NCI-H345 treated with DMSO at 0.1 percent for 48 hours (cell line): ENCODE measurements at regions not wholly inside any gene's neighbourhood (a gene's known extent, or its start where the extent isn't known, plus 50 kb on each side); places are given as distances from the start of the nearest gene placed in this dataset.
"Not testable (repeated sequence)": the region's sequence is repeated elsewhere in the genome, so short reads cannot be mapped to it uniquely, and the experiment has no call there.

Source experiments
- DNase-seq: peaks from one replicate; lab custom pipeline; 2025; ENCODE audit not compliant: unreplicated experiment; lab: John Stamatoyannopoulos, UW

DNA sequence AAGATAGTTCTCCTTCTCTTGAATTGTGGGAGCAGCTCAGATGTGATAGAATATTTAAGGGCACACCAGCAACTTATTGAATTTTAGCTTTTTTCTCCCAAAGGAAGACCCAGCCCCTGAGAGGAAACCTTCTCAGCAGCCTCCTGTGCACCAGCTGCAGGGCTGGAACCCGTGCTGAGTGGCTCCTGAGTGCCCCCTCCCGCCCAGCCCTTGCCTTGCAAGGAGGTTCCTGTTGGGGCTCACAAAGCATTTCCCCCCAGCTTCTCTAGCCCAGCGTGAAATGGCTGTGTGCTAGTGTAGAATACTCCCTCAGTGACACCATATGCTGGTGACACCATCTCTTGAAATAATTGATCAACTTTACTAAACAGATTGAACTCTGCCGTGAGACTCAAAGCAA is 1180.1 kb downstream of the TMEM121 start:
- not testable (repeated sequence) for DNase-seq

DNA sequence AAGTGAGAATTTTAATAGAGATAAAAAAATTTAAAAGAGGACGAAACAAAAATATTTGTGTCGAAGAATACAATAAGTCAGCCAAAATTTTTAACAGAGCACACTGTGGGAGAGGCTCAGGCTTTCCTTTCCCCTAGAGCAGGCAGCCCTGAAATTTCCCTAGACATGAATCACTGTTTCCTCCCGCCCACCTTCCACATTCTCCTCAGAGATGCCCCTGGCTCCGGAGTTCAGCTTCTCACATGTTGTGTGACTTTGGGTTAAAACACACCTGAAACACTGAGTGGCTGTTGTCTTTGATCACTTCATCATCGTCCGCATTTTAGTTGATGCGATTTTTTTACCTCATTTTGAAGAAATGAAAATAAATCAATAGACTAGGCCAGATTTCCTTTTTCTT is 1183.8 kb downstream of the TMEM121 start:
- not testable (repeated sequence) for DNase-seq

DNA sequence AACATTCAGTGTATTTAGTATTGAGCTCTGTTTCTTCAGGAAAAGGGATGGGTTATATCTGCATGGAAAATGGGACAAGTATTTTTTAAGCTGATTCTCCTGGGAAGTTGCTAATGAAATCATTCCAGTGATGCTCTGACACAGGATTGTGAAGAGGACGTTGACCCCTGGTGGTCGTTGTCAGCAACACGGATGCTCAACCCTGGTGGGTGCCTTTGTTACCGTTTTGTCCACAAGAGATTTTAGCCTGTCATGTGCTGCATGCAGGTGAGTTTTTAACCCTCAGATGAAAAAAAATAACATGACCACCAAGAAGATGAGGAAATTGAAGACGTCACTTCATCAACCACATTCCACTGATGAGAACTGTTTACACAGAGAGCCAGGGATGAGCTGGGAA is 1186.1 kb downstream of the TMEM121 start:
- DNase-seq, result not testable (repeated sequence)

DNA sequence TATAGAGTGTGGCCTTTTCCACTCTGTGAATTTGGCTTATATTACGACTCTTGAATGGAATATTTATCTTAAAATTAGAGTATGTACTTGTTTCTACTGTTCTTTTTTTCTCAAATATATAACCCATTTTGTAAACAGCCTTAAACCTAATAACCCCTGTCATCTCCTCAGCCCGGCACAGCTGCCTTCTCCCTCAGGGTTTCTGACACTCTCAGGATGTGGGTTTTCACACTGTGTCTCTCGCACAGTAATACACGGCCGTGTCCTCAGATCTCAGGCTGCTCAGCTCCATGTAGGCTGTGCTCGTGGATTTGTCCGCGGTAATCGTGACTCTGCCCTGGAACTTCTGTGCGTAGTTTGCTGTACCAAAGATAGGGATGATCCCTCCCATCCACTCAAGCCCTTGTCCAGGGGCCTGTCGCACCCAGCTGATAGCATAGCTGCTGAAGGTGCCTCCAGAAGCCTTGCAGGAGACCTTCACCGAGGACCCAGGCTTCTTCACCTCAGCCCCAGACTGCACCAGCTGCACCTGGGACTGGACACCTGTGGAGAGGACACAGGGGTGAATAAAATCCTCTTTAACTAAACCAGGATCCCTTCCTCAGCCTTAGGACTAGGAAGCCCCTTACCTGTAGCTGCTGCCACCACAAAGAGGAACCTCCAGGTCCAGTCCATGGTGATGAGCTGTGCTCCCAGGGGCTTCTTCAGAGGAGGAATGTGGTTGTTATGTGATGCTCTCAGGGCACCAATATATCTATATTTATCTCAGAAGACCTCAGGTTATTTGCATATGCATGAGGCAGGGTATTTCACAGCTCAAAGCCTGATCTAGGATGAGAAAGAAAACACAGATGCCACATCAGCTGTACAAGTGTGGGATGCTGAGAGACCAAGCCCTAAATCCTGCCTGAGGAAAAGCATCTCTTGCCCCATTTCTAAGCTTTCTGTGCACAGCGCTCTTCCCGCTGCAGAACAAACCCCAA is 1188.4 kb downstream of the TMEM121 start:
- not testable (repeated sequence) for DNase-seq

DNA sequence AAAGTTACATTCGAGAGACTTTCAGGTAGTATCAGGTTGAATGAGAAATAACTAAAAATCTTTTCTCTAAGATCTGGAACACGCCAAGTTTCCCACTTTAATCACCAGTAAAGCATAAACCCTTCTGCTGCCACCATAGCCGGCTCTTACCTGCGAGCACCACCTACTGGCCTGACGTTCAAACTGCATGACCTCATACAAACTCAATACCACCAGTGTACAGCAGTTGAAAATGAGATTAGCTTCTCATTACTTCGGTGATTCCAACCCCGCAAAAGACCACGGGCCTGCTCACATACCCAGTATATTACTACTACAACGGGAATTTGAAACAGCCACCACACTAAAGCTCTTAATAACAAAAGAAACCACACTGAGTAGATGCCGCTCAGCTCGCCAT is 1191.2 kb downstream of the TMEM121 start:
- DNase-seq, result not testable (repeated sequence)

DNA sequence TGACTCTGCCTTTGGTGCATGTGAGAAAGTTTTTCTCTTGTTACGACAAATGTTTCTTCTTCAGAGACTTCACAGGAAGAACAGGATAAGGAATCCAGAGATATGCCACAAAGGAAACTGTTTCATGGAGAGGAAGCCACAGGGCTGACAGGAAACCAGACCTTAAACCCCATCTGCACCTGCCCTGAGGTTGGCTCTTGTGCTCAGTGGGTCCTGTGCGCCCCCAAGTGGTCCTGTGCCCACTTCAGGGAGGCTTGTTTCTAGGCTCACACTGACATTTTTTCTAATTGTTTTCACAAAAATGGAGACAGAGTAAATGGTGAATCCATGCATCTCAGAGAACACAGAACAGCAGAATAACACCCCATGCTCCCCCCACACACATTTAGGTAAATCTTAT is 1193.5 kb downstream of the TMEM121 start:
- not testable (repeated sequence) for DNase-seq

DNA sequence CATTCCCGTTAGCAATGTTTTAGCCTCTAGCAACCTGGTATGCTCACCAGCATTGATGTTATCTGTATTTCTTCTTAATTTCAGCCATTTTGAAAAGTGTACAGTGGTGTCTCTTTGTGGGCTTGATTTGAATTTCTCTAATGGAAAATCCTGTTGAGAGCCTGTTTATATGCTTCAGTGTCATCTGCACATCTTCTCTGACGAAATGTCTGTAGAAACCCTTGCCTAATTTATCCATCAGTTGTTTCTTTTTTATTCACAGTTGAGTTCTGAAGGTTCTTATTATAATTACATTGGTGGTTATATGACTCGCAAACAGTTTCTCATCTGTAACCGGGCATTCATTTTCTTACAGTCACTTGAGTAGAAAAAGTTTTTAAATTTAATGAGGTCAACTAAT is 1195.5 kb downstream of the TMEM121 start:
- not testable (repeated sequence) for DNase-seq

DNA sequence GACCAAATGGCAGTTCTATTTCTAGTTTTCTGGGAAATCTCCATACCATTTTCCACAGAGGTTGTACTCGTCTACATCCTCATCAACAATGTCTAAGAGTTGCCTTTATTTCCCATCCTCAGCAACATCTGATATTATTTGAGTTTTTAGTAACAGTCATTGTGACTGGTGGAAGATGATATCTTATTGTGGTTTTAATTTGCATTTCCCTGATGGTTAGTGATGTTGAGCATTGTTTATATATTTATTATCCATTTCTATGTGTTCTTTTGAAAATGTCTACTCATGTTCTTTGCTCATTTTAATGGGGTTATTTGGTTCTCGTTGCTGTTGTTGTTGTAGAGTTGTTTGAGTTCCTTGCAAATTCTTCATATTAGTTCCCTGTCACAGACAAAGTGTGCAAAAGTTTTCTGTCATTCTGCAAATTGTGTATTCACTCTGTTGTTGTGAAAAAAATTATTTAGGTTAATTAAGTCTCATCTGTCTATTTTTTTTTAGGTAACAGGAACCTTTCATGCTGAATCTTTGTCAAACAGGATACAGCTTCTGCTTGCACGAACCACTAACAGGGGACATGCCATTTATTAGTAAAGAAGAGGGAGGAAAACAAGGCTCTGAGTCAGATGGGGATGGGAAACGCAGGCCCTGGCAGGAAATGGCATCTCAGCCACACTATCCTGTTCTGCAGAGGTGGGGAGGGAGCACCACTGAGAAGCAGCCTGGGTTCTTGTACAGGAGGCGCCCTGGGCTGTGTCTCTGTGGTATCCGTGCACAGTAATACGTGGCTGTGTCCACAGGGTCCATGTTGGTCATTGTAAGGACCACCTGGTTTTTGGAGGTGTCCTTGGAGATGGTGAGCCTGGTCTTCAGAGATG is 1196.7 kb downstream of the TMEM121 start:
- not testable (repeated sequence) for DNase-seq

DNA sequence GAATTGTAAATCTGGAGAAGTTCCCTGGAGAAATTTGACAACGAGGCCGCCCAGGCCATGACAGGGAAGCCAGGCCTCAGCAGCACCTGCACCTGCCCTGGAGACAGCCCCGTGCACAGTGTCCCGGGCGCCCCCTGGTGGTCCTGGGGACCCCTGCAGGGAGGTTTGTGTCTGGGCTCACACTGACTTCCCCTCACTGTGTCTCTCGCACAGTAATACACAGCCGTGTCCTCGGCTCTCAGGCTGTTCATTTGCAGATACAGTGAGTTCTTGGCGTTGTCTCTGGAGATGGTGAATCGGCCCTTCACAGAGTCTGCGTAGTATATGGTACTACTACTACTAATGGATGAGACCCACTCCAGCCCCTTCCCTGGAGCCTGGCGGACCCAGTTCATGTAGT is 1201.6 kb downstream of the TMEM121 start:
- DNase-seq, result not testable (repeated sequence)

DNA sequence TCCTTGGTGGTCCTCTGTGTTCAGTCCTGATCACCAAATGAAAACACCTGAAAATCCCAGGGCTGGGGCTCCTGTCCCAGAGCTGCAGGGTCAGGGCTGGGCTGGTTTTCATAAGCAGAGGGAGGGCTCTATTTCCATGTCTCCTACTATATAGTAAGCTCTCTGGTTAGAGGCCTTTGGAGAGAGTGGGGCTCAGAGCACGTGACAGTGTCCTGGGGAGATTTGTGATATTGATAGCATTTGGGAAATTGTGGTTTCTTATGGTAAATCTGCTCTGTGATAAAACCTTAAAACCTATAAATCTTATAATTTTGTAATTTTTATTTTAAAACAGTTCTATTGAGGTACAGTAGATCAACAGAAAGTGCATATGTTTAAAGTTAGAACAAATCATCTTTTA is 1202.2 kb downstream of the TMEM121 start:
- no peak for DNase-seq

DNA sequence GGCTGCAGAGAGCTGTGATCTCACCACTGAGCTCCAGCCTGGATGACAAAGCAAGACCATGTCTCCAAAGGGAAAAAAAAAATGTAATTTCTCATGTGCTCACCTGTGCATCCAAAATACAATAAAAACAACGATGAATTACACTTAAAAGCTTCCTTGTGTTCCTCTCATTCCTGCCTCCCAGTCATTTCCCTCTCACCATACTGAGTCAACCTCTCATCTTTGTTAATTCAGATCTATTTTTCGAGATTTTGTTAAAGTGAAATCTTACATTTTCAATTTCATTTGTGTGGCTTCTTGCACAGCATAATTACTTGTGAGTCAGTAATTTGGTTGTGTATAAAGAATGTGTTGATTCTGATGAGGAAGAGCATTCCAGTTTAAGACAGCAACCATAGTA is 1203.2 kb downstream of the TMEM121 start:
- DNase-seq, result no peak

DNA sequence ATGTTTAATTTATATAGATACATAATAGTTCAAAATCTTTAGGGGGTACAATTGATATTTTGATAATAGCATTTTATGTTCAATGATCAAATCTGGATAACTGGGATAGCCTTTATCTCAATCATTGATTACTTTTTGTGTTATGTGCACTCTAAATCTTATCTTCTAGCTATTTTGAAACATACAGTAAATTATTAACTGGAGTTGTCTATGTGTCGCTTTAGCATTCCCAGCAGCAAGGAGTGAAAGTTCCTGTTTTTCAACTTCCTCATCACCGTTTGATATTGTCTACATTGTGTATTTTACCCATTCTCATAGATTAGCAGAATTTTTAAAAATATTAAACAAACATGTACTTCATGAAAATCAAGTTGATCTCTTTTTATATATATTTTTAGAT is 1207.4 kb downstream of the TMEM121 start:
- no peak for DNase-seq

DNA sequence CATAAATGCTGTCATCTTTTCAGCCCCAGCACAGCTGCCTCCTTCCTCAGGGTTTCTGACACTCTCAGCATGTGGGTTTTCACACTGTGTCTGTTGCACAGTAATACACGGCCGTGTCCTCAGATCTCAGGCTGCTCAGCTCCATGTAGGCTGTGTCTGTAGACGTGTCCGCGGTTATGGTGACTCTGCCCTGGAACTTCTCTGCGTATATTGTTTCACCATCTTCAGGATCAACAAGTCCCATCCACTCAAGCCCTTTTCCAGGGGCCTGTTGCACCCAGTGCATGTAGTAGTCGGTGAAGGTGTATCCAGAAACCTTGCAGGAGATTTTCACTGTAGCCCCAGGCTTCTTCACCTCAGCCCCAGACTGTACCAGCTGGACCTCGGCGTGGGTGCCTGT is 1210.6 kb downstream of the TMEM121 start:
- DNase-seq, result no peak

DNA sequence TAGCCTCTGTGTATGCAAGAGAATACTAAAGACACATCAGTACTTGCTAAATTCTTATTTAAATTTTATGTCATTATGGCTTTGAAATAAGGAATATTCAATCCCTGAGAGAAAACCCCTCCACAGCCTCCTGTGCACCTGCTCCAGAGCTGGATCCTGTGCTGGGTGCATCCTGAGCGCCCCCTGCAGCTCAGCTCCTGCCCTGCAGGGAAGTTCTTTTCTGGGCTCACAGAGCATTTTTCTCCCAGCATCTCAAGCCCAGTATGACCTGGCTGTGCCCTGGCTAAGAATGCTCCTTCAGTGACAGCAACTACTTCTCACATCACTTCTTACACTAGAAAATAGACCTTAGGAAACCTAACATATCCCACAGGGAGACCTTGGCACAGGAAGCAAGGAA is 1211.7 kb downstream of the TMEM121 start:
- no peak for DNase-seq

DNA sequence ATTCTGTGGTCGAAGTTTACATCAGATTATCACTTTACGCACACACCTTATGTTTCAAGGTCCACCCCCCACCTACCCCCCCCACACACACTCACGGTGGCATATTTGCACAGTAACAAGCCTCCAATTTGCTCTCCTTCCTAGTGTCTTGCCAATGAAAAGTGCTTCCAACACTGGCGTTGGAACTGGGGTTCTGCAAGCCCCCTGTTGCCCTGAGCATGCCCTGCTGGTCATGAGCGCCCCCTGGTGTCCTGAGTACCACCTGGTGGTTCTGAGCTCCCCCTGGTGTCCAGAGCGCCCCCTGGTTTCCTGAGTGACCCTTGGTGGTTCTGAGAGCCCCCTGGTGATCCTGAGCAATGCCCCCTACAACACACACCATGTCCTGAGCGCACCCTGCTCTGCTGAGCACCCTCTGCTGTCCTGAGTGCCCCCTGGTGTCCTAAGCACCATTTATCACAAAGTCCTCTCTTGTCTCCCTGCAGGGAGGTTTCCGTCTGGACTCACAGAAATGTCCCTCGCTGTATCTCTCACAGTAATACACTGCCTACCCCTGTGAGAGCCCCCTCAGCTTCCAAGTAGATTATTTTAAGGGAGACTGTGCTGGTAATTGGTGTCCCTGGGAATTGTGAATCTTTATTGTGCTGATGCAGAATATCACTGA is 1212.3 kb downstream of the TMEM121 start:
- DNase-seq, result not testable (repeated sequence)

DNA sequence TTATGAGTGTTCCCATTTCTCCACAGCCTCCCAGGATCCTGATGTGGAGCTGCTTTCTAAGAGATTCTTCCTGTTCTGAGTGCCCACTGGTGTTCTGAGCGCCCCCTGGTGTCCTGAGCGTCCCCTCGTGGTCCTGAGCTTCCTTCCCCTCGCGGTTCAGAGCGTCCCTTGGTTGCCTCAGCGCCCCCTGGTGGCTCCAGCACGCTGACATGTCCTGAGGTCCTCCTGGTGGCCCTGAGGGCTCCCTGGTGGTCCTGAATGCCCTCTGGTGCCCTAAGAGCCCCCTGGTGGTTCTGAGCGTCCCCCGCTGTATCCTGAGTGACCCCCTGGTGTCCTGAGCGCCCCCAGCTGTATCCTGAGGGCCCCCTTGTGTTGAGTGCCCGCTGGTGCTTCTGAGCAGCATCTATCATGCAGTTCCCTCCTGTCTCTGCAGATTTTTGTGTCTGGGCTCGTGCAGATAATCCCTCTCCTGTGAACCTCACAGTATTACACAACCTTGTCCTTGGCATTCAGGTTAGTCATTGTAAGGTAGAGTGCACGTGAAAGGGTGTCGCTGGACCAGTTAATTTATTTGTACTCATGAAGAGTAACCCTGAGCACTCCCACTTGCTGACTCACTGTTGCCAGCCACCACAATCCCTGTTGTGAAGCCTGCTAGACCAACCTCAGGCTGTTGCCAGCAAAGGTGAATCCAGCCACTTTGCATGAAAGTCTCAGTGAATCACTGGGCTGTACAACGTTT is 1214.9 kb downstream of the TMEM121 start:
- not testable (repeated sequence) for DNase-seq

DNA sequence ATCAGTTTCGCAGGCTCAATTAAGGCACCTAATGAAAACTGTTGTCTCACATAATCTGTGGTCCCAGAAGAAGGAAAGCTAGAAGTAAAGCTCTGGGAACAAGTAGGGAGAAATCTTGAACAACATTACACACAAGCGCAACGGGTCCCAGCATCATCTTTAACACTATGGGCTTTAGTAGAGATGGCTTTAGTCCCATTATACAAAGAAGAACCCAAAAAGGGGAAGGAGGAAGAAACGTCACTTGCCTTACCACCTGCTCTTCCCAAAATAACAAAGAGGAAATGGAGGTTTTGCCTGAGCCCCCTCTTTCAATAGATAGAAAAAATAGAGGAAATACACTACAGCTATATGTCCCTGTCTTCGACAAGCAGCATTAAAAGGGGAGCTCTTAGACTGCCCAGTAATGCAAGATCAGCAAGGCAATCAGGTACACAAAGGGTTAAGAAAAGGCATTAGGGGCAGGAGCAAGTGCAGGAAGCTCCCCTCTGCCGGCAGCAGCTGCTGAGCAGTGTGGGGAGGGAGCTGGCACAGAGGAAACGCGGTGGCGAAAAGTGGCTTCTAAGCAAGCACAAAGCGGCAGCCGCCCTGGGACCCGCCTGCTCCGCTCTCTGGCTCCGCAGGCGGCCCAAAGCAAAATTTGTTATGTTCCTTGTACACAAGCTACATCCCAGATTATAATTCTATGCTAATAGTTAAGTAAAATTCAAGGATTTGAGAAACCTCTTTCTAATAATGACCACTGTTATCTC is 1218.8 kb downstream of the TMEM121 start:
- DNase-seq, result not testable (repeated sequence)

DNA sequence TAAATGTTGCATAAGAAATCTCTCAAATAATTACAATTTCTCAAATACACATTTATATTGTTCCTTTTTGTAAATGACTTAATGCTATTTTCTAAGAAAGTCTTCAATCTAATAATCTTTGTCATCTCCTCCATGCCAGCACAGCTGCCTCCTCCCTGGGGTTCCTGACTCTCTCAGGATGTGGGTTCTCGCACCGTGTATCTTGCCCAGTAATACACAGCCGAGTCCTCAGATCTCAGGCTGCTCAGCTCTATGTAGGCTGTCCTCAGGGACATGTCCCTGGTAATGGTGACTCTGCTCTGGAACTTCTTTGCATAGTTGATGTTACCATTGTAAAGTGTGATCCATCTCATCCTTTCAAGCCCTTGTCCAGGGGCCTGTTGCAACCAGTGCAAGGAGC is 1223.7 kb downstream of the TMEM121 start:
- DNase-seq, result not testable (repeated sequence)

DNA sequence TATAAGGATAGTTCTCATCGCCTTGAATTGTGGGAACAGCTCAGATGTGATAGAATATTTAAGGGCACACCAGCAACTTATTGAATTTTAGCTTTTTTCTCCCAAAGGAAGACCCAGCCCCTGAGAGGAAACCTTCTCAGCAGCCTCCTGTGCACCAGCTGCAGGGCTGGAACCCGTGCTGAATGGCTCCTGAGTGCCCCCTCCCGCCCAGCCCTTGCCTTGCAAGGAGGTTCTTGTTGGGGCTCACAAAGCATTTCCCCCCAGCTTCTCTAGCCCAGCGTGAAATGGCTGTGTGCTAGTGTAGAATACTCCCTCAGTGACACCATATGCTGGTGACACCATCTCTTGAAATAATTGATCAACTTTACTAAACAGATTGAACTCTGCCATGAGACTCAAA is 1227.4 kb downstream of the TMEM121 start:
- DNase-seq, result not testable (repeated sequence)

DNA sequence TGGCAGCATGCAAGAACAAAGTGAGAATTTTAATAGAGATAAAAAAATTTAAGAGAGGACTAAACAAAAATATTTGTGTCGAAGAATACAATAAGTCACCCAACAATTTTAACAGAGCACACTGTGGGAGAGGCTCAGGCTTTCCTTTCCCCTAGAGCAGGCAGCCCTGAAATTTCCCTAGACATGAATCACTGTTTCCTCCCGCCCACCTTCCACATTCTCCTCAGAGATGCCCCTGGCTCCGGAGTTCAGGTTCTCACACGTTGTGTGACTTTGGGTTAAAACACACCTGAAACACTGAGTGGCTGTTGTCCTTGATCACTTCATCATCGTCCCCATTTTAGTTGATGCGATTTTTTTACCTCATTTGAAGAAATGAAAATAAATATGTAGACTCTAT is 1231.1 kb downstream of the TMEM121 start:
- not testable (repeated sequence) for DNase-seq
